ENCODE measurements at regions not wholly inside any gene's neighbourhood (a gene's known extent, or its start where the extent isn't known, plus 50 kb on each side); places are given as distances from the start of the nearest gene placed in this dataset.
"Not testable (repeated sequence)": the region's sequence is repeated elsewhere in the genome, so short reads cannot be mapped to it uniquely, and the experiment has no call there.

- not testable (repeated sequence) for DNase-seq (ENCODE audit: low spot score)
Measured at GRCh38 chr7:26424319-26424718, 132.7 kb downstream of the SNX10 start.

GRCh38 chr7:26425655-26426054 lies 134.0 kb downstream of the SNX10 start:
- peak; percentile 33 for DNase-seq (ENCODE audit: low spot score)

GRCh38 chr7:26426096-26426495 lies 134.4 kb downstream of the SNX10 start:
- peak; percentile 64 for DNase-seq (ENCODE audit: low spot score)

- no peak for DNase-seq (ENCODE audit: low spot score)
Measured at GRCh38 chr7:26428571-26428970, 136.9 kb downstream of the SNX10 start.

- DNase-seq (ENCODE audit: low spot score), result no peak
Measured at GRCh38 chr7:26429168-26429567, 137.5 kb downstream of the SNX10 start.

GRCh38 chr7:26434974-26435373 lies 143.3 kb downstream of the SNX10 start:
- DNase-seq (ENCODE audit: low spot score), result no peak

- no peak for DNase-seq (ENCODE audit: low spot score)
Measured at GRCh38 chr7:26437003-26437532, 145.4 kb downstream of the SNX10 start.

- DNase-seq (ENCODE audit: low spot score), result no peak
Measured at GRCh38 chr7:26438078-26438477, 146.4 kb downstream of the SNX10 start.

- DNase-seq (ENCODE audit: low spot score), result no peak
Measured at GRCh38 chr7:26439521-26440232, 148.0 kb downstream of the SNX10 start.

- DNase-seq (ENCODE audit: low spot score), result no peak
Measured at GRCh38 chr7:26440233-26441001, 148.8 kb downstream of the SNX10 start.

- DNase-seq (ENCODE audit: low spot score), result no peak
Measured at GRCh38 chr7:26441002-26441521, 149.4 kb downstream of the SNX10 start.

- no peak for DNase-seq (ENCODE audit: low spot score)
Measured at GRCh38 chr7:26441611-26442277, 150.1 kb downstream of the SNX10 start.

- no peak for DNase-seq (ENCODE audit: low spot score)
Measured at GRCh38 chr7:26443006-26443405, 151.3 kb downstream of the SNX10 start.

GRCh38 chr7:26443751-26444150 lies 152.1 kb downstream of the SNX10 start:
- DNase-seq (ENCODE audit: low spot score), result no peak

GRCh38 chr7:26444555-26444954 lies 152.9 kb downstream of the SNX10 start:
- no peak for DNase-seq (ENCODE audit: low spot score)

- no peak for DNase-seq (ENCODE audit: low spot score)
Measured at GRCh38 chr7:26447116-26447515, 155.5 kb downstream of the SNX10 start.

GRCh38 chr7:26449175-26450165 lies 157.8 kb downstream of the SNX10 start:
- DNase-seq (ENCODE audit: low spot score), result no peak

- no peak for DNase-seq (ENCODE audit: low spot score)
Measured at GRCh38 chr7:26451997-26452396, 160.3 kb downstream of the SNX10 start.

- no peak for DNase-seq (ENCODE audit: low spot score)
Measured at GRCh38 chr7:26454180-26454579, 162.5 kb downstream of the SNX10 start.

- no peak for DNase-seq (ENCODE audit: low spot score)
Measured at GRCh38 chr7:26457696-26458327, 166.2 kb downstream of the SNX10 start.
